Nephron (organoid): ENCODE measurements at regions not wholly inside any gene's neighbourhood (a gene's known extent, or its start where the extent isn't known, plus 50 kb on each side); places are given as distances from the start of the nearest gene placed in this dataset.

Experiments used
- H3K27ac Mint-ChIP-seq, 3 experiments: 2 replicates each; pipeline ENCODE4 v1.8.0; 2020; ENCODE audit warnings: mixed read lengths in 3 of 3, mild to moderate bottlenecking in 2 of 3, moderate library complexity in 1 of 3
- H3K27me3 Mint-ChIP-seq: 2 replicates; pipeline ENCODE4 v1.8.0; 2021; ENCODE audit warnings: low read depth, mild to moderate bottlenecking, moderate library complexity, mixed read lengths
- H3K36me3 Mint-ChIP-seq: 2 replicates; pipeline ENCODE4 v1.8.0; 2020; ENCODE audit warnings: low read depth, mixed read lengths
- H3K4me1 Mint-ChIP-seq: 2 replicates; pipeline ENCODE4 v1.8.0; 2020; ENCODE audit warnings: mixed read lengths
- H3K4me3 Mint-ChIP-seq, 3 experiments: 2 replicates each; pipeline ENCODE4 v1.8.0; 2020; ENCODE audit warnings: mild to moderate bottlenecking in 3 of 3, mixed read lengths in 3 of 3, moderate library complexity in 2 of 3
- H3K9me3 Mint-ChIP-seq: 2 replicates; pipeline ENCODE4 v1.8.0; 2020; ENCODE audit warnings: mixed read lengths
- TF ChIP-seq, protein P1 (sequence below), 3 experiments: fragments of 200-600 bp; sonication (generic); IDR thresholded peaks; one replicate each; pipeline ENCODE4 v1.5.0; 2021; ENCODE audit warnings: antibody characterized with exemption in 3 of 3; ENCODE audit not compliant: unreplicated experiment in 3 of 3

DNA sequence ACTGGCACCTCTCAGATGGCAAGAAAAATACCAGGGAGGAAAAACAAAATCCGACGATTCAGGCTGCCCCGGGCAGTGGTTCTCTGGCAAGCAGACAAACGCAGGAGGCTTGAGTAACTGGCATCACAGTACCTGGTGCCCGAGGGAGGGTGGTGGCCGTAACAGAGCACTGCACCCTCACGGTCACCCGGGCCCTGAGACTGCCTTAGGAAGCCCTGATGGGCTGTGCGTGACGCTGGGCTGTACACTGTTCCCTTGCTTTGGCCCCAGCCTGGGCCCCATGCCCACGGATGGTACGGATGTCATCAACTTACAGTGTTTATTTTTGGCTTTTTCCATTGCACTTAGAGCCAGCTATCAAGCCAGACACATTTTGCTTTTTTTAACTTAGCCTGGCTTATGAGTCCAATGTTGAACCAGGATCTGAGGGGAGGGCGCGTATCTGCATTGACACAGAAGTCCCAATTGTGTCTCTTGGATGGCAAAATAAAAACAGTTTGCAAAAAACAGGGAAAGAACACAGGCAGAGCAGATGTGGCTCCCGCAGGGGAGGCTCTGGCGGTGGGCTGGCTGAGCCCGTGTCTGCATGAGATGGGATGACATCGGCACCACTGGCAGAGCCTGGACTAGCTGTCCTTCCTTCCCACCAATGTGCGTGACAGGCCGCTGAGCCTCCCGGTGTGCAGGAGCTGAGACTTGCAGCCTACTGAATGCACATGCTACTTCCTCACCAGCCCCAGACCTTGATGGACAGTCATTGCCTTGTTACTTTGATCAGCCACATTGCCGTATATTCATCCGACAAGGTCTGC is 287.7 kb downstream of the FOXL1 start:
- H3K4me3 Mint-ChIP-seq, result no peak overlapping the region
- H3K27me3 Mint-ChIP-seq, result peaks cover 39% of the 10 kb centered on the region
- peak overlapping the region; percentile 11 to 54 (median 23) for H3K27ac Mint-ChIP-seq
- TF ChIP-seq, protein P1, sequence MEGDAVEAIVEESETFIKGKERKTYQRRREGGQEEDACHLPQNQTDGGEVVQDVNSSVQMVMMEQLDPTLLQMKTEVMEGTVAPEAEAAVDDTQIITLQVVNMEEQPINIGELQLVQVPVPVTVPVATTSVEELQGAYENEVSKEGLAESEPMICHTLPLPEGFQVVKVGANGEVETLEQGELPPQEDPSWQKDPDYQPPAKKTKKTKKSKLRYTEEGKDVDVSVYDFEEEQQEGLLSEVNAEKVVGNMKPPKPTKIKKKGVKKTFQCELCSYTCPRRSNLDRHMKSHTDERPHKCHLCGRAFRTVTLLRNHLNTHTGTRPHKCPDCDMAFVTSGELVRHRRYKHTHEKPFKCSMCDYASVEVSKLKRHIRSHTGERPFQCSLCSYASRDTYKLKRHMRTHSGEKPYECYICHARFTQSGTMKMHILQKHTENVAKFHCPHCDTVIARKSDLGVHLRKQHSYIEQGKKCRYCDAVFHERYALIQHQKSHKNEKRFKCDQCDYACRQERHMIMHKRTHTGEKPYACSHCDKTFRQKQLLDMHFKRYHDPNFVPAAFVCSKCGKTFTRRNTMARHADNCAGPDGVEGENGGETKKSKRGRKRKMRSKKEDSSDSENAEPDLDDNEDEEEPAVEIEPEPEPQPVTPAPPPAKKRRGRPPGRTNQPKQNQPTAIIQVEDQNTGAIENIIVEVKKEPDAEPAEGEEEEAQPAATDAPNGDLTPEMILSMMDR (IDR thresholded peaks at IDR 0.05; ENCODE audit: unreplicated experiment in 3 of 3), result no peak
- peaks cover 28% of the 10 kb centered on the region for H3K4me1 Mint-ChIP-seq
- H3K36me3 Mint-ChIP-seq, result peaks cover 3% of the 10 kb centered on the region
- H3K9me3 Mint-ChIP-seq, result no peaks in the 10 kb centered on the region

DNA sequence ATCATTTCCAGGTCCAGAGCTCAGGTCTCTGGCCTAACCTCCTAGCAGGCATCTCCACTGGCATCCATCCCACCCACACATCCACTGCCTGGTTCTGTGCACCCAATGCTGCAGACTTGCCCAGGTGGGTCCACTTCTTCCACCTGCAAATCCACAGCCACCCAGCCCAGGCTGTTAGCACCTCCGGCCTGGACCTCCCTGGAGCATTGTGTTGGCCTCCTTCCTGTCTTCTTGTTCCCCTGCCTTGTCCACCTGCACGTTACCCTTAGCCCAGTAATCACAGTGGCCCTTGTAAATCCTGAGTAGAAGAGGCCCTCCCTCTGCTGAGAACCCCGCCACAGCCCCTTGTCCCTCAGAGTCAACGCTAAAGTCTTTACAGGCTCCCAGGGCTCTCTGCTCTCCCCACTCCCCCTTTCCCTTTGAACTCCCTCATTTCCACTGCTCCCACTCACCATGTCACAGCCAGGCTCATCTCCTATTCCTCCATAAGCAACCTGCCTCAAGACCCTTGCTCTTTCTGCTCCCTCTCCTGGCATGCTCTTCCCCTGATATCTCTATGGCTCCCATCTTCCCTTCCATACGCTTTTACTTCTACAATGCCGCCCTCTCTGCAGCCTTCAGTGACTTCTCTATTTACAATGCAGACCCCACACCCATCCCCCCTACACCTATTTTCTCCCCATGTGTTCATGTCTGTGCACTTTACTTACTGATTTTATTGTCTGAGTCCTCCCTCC is 288.8 kb downstream of the FOXL1 start:
- Mint-ChIP-seq H3K27me3 (peaks cover 47% of the 10 kb centered on the region), H3K36me3 (peaks cover 3% of the 10 kb centered on the region), H3K27ac (peak overlapping the region; percentile 4 to 65 (median 24)), H3K9me3 (peaks cover under 1% of the 10 kb centered on the region), H3K4me1 (peaks cover 37% of the 10 kb centered on the region), H3K4me3 (no peak overlapping the region)
- TF ChIP-seq, protein P1 (IDR thresholded peaks at IDR 0.05; ENCODE audit: unreplicated experiment in 3 of 3), result no peak

DNA sequence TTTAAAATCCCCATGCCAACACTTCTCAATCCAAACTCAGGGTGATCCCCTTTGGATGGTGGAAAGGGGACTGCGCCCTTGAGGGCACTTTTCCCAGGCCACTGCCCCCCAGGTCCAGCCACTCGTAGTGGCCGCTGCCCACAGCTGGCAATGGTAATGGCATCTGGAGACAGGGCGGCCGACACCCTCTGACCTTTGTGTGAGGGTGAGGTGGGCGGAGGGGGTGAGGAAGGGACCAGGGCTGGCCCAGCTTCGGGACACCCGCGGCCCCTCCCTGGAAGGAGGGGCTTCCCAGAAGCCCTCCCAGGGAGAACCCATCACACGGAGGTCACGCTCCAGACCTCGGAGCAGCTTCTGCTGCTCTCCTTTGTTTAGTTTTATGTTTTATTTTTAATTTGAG is 289.7 kb downstream of the FOXL1 start:
- Mint-ChIP-seq H3K27ac (peak overlapping the region in 1 of 3 experiments; percentile 70), H3K27me3 (peaks cover 56% of the 10 kb centered on the region), H3K9me3 (peaks cover 6% of the 10 kb centered on the region), H3K4me3 (peak overlapping the region in 1 of 3 experiments; percentile 2), H3K4me1 (peaks cover 40% of the 10 kb centered on the region), H3K36me3 (peaks cover 11% of the 10 kb centered on the region)
- TF ChIP-seq, protein P1 (IDR thresholded peaks at IDR 0.05; ENCODE audit: unreplicated experiment in 3 of 3), result no peak

DNA sequence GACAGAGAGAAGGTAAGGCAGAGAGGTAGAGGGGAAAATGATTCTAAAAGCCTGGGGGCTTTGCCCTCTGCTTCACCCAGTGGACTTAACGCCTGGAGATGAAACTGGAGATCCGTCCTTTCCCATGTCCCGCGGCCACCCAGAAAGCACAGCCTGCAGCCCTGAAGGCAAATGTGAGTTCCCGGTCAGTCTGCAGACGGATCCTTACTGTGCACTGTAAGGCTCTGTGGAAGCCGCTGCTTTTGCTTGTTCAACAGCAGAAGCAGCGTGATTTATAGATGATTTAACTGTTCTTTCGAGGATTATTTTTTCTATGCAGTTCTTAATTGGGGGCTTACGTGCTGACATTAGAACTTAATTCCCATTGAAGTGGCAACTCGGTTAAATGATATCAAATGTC is 290.4 kb downstream of the FOXL1 start:
- H3K9me3 Mint-ChIP-seq, result peaks cover 11% of the 10 kb centered on the region
- H3K4me3 Mint-ChIP-seq, result peak overlapping the region in 1 of 3 experiments; percentile 2
- H3K27ac Mint-ChIP-seq, result peak overlapping the region in 2 of 3 experiments; percentile 14 to 70
- TF ChIP-seq, protein P1 (IDR thresholded peaks at IDR 0.05; ENCODE audit: unreplicated experiment in 3 of 3), result no peak
- peaks cover 40% of the 10 kb centered on the region for H3K4me1 Mint-ChIP-seq
- H3K27me3 Mint-ChIP-seq, result peaks cover 56% of the 10 kb centered on the region
- peaks cover 12% of the 10 kb centered on the region for H3K36me3 Mint-ChIP-seq

DNA sequence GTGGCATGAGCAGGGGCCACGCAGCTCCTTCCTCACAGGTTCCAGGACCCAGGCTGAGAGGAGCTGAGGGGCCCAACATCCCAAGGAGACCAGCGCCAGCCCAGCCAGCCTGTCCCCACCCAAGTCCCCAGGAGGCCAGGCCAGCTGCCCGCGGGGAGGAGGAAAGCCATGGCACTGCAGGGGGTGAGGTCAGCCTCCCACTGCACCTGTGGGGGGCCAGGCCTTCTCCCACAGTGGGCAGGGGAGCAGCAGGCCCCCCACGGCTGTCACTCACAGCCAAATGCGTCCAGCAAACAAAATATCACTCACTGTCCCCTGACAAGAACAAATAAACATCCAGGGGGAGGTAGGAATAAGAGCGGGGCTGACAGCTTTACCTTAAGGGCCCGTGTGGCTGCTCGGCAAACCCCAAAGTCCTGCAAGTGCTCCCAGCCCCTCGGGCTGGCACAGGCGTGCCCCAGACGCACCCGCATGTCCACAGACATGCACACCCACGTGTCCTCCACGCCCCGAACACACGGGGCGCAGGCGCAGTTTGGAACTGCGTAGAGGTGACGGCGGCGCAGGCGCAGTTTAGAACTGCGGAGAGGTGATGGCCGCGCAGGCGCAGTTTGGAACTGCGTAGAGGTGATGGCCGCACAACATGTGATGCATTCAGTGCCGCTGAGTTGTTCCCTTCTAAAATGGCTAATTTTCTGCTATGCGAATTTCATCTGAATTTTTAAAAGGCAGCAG is 291.1 kb downstream of the FOXL1 start:
- H3K4me3 Mint-ChIP-seq, result no peak overlapping the region
- H3K27ac Mint-ChIP-seq, result peak overlapping the region in 1 of 3 experiments; percentile 70
- H3K36me3 Mint-ChIP-seq, result peaks cover 18% of the 10 kb centered on the region
- H3K4me1 Mint-ChIP-seq, result peaks cover 40% of the 10 kb centered on the region
- TF ChIP-seq, protein P1 (IDR thresholded peaks at IDR 0.05; ENCODE audit: unreplicated experiment in 3 of 3), result no peak
- H3K9me3 Mint-ChIP-seq, result peaks cover 17% of the 10 kb centered on the region
- H3K27me3 Mint-ChIP-seq, result peaks cover 62% of the 10 kb centered on the region
